ENCODE measurements at regions not wholly inside any gene's neighbourhood (a gene's known extent, or its start where the extent isn't known, plus 50 kb on each side); places are given as distances from the start of the nearest gene placed in this dataset.

- no peak for DNase-seq (ENCODE audit: low read depth)
Measured at GRCh38 chr11:69242266-69242920, 51.6 kb upstream of the MYEOV start.

GRCh38 chr11:69243496-69244200, 50.3 kb upstream of the MYEOV start:
- no peak for DNase-seq (ENCODE audit: low read depth)

All from myocyte (in vitro differentiated cells).